HG02852 (cell line): ENCODE measurements at regions not wholly inside any gene's neighbourhood (a gene's known extent, or its start where the extent isn't known, plus 50 kb on each side); places are given as distances from the start of the nearest gene placed in this dataset.
"Not testable (repeated sequence)": the region's sequence is repeated elsewhere in the genome, so short reads cannot be mapped to it uniquely, and the experiment has no call there.

Experiments
- ATAC-seq: cut with Tn5 transposase; IDR thresholded peaks from one replicate; pipeline ENCODE4 v1.9.1; 2021; ENCODE audit warnings: mild to moderate bottlenecking, moderate library complexity; ENCODE audit not compliant: unreplicated experiment

DNA sequence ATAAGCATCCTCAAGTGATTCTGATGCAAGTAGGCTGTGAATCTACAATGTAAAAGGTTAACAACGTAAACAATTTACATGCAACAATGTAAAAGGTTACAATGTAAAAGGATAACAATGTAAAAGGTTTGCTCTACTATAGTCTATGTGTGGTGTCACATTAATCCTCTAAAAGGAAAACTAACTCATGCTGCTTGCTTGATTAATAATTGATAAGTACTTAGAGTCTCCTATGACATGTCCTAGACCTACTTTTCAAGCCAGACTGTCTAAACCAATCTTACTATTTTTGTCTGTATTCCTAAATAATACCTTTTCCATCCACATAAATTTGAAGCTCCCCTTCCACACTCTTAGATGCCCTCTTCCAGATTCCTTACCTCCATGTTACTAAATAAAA, 606.8 kb downstream of the LTN1 start:
- ATAC-seq = no peak

DNA sequence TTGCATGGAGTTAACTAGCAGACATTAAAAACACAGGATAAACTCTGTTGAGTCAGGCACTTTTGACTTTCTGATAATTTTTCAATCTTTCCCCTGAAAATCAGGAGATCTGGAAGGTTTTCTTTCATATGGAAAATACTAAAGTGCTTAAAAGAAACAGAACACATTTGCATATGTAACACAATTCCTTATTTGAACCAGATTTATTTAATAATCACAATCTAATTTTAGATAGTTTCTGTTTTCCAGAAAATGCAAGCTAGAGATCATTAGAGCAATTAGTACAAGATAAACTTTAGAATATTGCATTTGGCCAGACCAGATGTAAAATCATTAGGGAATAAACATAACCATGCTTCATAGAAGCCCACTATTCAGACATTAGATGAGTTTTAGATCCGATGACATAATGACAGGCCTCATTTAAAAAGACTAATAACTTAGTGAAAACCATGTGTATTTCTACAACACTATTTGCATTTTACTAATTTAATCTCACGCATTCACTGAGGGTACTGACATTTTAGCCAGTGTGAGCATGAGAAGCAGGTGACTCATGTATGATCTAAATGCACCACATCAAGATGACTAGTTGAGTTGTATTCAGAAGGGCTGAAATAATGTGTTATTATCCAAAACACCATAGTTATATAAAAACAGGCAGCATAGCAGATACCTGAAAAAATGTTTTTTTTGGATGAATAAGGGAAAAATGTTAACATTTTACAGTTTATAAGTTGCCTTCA, 611.5 kb downstream of the LTN1 start:
- ATAC-seq = not testable (repeated sequence)

DNA sequence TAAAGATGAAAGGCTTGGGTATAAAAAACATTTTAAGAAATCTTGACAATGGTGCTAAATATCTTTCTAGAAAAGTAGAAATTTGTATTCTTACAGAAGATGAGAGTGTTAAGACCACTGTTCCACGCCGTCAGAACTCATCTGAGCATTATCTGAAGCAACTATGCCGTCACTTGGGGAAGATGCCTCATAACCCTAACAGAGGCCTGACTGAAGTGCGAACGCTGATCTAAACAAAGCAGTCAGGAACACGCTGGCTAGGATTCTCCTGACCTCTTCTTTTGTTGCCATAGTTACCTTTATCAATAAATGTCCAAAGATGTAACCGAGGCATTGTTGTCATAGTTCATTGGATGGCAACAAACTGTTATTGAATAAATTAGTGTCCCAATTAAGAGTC, 612.4 kb downstream of the LTN1 start:
- ATAC-seq = no peak

- ATAC-seq = no peak
Measured at GRCh38 chr21:28378026-28378425, 614.7 kb downstream of the LTN1 start.

GRCh38 chr21:28375708-28376385, 616.8 kb downstream of the LTN1 start:
- ATAC-seq = no peak

- ATAC-seq = no peak
Measured at GRCh38 chr21:28374881-28375280, 617.8 kb downstream of the LTN1 start.

DNA sequence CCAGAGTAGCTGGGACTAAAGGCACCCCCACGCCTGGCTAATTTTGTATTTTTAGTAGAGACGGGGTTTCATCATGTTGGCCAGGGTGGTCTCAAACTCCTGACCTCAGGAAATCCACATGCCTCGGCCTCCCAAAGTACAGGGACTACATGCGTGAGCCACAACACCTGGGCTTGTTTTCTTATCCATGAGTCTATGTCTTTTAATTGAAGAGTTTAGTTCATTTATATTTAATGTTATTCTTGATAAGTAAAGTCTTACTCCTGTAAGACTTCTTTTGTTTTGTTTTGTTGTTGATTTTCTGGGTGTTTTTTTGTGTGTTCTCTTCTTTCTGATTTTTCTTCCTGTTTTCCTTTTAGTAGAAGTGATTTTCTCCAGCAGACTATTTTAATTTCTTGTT, 621.0 kb downstream of the LTN1 start:
- no peak for ATAC-seq

GRCh38 chr21:28359300-28359699, 633.4 kb downstream of the LTN1 start:
- ATAC-seq = no peak

GRCh38 chr21:28358702-28359101, 634.0 kb downstream of the LTN1 start:
- no peak for ATAC-seq

DNA sequence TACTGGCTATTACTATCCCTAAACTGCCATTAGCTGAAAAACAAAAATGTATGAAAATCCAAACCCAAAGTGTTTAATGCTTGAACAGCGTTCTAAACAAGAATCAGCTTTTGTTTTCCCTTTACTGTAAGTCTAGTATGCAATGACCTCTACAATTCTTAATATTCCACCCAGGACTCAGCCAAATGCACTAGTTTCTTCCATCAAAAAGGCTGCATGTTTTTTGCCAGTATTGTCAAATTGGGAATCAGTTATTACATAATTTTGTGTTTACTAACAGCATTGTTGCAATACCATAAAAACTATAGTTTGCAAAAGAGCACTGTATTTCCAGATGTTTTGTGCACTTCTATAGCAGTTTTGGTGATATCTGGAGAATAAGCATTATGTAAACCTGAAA, 634.5 kb downstream of the LTN1 start:
- ATAC-seq = no peak

- no peak for ATAC-seq
Measured at GRCh38 chr21:28357743-28358142, 634.9 kb downstream of the LTN1 start.

DNA sequence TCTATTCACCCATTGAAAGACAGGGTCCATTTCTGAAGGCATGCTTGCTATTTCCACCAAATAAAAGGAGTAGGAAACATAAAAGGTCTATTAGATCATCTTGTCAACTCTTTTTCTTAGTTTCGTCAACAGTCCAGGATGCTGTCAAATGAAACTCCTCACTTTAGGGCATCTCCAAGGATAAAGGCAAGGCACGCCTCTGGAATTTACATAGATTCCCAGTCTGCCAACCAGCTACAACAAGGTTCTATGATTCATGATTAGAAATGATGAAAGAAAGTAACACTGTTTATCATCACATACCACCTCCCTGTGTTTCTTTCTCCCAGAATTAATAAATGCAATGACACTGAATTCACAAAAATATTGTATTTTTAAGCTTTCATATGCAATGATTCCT, 636.3 kb downstream of the LTN1 start:
- ATAC-seq = no peak

DNA sequence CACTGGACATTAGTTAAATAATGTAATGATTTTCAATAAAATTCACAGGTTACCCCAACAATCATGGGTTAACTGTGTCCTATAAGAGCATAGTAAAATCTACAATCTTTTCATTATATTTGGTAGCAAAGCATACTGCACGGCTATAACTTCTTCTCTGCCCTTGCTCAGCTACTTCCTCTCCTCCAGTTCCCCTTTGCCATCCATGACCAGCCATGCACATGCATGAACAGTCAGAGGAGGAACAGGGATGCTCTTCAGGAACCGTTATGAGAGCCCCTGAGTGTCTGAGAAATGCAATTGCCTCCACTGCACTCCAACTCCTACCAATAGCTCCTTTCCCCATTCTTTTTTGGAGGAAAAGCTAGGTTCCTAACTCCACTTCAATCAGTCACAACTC, 646.7 kb downstream of the LTN1 start:
- no peak for ATAC-seq

GRCh38 chr21:28344985-28345384, 647.7 kb downstream of the LTN1 start:
- no peak for ATAC-seq

DNA sequence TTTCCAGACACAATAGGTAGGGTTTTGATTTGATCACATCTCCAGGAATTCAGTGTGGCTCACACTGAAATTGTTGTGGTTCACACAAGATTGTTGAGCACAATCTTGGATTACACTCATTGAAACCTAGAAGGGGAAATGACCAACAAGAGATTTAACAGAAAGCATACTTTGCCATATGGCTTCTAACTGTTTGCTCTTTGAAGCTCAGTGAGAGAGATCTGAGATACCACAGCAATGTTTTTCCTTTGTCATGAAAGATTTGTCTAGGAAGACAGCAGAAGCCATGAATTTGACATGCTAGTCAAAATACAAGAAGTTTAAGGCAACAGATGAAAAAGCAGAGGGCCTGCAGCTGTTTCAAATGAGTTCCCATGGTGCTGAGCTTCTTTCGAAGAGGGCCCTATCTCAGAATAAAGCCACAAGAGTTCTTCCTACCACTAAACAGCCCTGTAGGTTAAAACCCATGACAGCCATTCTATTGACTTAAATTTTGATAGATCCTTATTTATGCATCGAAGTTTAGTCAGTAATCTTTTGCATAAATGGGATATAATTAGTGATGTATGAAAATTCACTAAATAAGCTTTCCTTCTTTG, 650.4 kb downstream of the LTN1 start:
- ATAC-seq = no peak

- ATAC-seq = no peak
Measured at GRCh38 chr21:28339403-28339802, 653.3 kb downstream of the LTN1 start.

- no peak for ATAC-seq
Measured at GRCh38 chr21:28338701-28339305, 653.9 kb downstream of the LTN1 start.

DNA sequence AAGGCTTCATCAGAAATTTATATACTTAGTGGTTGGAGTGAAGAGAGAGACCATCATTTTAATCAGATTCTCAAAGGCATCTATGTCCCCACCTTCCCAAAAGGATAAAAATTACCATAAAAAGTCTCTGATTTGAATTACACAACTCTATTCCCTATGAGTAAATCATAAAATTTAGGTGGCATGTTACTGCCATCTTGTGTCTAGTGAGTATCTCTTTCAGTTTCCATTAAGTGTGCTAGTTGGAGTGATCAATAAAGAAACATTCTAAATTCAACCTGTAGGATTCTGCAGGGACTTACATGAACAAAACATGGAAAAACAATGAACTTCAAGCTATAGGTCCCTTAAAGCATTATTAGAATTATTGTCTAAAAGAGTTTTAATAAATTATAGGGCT, 655.4 kb downstream of the LTN1 start:
- ATAC-seq = no peak

DNA sequence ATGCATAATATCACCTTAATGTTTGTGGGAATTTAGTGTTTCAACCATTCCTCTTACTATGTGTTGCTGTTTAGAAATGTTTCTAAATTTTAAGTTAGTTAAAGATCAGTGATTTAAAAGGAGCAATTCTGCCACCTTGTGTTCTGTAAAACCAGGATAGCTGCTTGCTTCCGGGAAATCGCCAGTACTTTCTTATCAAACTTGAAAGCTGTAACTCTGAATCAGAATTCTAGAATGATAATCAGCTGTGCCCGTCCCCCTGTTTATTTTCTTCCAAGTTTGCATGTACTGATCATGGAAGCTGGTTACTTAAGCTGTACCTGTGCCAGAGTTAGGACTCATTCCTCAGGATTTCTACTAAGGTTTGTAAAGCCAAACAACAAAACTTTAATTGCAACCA, 656.4 kb downstream of the LTN1 start:
- ATAC-seq = no peak

DNA sequence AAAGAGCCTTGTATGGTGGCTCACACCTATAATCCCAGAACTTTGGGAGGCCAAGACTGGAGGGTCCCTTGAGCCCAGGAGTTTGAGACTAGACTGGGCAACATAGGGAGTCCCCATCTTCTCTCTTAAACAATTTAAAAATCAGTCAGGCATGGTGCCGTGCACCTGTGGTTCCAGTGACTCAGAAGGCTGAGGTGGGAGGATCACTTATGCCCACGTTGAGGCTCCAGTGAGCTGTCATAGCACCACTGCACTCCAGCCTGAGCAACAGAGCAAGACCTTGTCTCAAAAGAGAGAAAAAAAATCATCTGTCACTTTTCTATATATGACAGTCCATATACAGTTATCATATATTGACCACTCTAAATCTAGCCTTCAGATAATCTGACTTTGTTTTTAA, 658.3 kb downstream of the LTN1 start:
- peak; percentile 82 for ATAC-seq

DNA sequence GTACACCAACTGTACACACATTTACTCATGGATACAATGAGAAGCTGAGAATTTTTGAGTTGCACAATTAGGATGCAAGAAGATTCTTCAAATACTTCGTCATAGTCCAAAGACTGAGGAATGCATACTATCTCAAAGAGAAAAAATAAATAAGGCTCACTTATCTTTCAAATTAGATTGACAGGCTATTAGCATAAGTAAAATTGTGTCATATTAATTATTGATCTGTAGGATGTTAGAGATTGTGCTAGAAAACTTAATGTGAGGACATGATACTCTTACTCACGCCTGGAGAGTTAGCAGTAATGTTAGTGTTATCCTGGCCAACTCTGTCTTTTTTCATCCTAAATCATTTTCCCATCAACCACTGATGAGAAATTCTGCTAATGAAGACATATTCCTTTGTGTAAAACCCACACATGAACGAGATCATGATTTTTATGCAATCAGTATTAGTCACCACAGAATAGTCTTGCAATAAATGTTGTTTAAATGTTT, 659.0 kb downstream of the LTN1 start:
- no peak for ATAC-seq

DNA sequence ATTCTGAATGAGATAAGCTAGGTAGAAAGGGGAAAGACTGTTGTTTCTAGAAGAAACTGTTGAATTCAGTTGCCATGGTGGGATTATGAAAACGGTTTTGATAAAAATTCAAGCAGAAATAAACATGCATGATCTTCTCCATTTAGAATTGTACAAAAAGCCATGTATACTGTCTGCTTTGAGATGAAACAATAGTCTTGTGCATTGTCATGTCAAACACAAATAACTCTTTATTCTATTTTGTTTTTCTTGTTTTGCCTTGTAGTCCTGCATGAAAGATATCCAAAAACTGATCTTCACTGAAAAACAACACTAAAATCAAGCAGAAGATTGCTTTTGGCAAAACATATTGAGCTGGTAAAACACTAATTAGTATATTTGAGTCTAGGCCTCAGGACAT, 659.9 kb downstream of the LTN1 start:
- no peak for ATAC-seq
